PC-9 (cell line): ENCODE measurements at regions not wholly inside any gene's neighbourhood (a gene's known extent, or its start where the extent isn't known, plus 50 kb on each side); places are given as distances from the start of the nearest gene placed in this dataset.

ENCODE experiments used
- BruUV-seq: library from RNA; stranded (reverse); fragments of 400-500 nt; replicated peaks from 2 replicates; lab custom pipeline; 2021; lab: Mats Ljungman, UMichigan
- CTCF ChIA-PET: fragments of 300-600 bp; sonication (Branson Sonifier 250); formaldehyde crosslinking; loops from one replicate; lab custom pipeline; 2022; ENCODE audit warnings: antibody characterized with exemption; lab: Charles Lee
- POLR2A ChIA-PET: fragments of 300-600 bp; sonication (Branson Sonifier 250); formaldehyde crosslinking; loops from one replicate; lab custom pipeline; 2022; ENCODE audit warnings: antibody characterized with exemption; ENCODE audit not compliant: unreplicated experiment; lab: Charles Lee
- DNase-seq, 2 experiments: peaks; one replicate each; pipeline versions ENCODE4 v3.0.0 to v3.0.0-alpha.2; 2015 to 2022; ENCODE audit warnings: mixed read lengths in 1 of 2
- H2AFZ ChIP-seq: fragments of 200-600 bp; sonication (generic); 2 replicates; pipeline ENCODE4 v1.8.1; 2017; ENCODE audit warnings: antibody characterized with exemption
- H3F3A ChIP-seq: fragments of 200-600 bp; sonication (generic); 2 replicates; pipeline ENCODE4 v1.8.1; 2017; ENCODE audit warnings: antibody characterized with exemption, mild to moderate bottlenecking, low read depth; ENCODE audit not compliant: insufficient read depth
- H3K27ac ChIP-seq: fragments of 200-600 bp; sonication (generic); 2 replicates; pipeline ENCODE4 v1.6.1; 2016; ENCODE audit warnings: mixed run types
- H3K27me3 ChIP-seq: fragments of 200-600 bp; sonication (generic); 2 replicates; pipeline ENCODE4 v1.6.1; 2016; ENCODE audit warnings: low read depth, mixed run types; ENCODE audit not compliant: insufficient read depth
- H3K36me3 ChIP-seq: fragments of 200-600 bp; sonication (generic); 2 replicates; pipeline ENCODE4 v1.6.1; 2016; ENCODE audit warnings: low read depth, mixed run types
- H3K4me1 ChIP-seq: fragments of 200-600 bp; sonication (generic); replicated peaks from 2 replicates; pipeline ENCODE4 v1.6.1; 2016; ENCODE audit warnings: mixed run types; ENCODE audit not compliant: insufficient read depth
- H3K4me2 ChIP-seq: fragments of 200-600 bp; sonication (generic); 2 replicates; pipeline ENCODE4 v1.6.1; 2017; ENCODE audit warnings: mixed run types
- H3K4me3 ChIP-seq: fragments of 200-600 bp; sonication (generic); 2 replicates; pipeline ENCODE4 v1.6.1; 2016; ENCODE audit warnings: mixed run types
- H3K79me2 ChIP-seq: fragments of 200-600 bp; sonication (generic); 2 replicates; pipeline ENCODE4 v1.6.1; 2017; ENCODE audit warnings: low read depth, mixed run types
- H3K9me2 ChIP-seq: fragments of 200-600 bp; sonication (generic); 2 replicates; pipeline ENCODE4 v1.8.1; 2017; ENCODE audit warnings: mild to moderate bottlenecking; ENCODE audit not compliant: insufficient read depth
- H3K9me3 ChIP-seq: fragments of 200-600 bp; sonication (generic); 2 replicates; pipeline ENCODE4 v1.8.1; 2016; ENCODE audit warnings: low read depth; ENCODE audit not compliant: insufficient read depth
- H4K20me1 ChIP-seq: fragments of 200-600 bp; sonication (generic); 2 replicates; pipeline ENCODE4 v1.8.1; 2017; ENCODE audit not compliant: insufficient read depth
- CTCF ChIP-seq: fragments of 200-600 bp; sonication (generic); conservative IDR thresholded peaks from 2 replicates; pipeline ENCODE4 v1.6.1; 2017; ENCODE audit warnings: mixed run types, antibody characterized with exemption, mild to moderate bottlenecking, moderate library complexity
- EZH2 ChIP-seq: fragments of 200-600 bp; sonication (generic); IDR thresholded peaks from 2 replicates; pipeline ENCODE4 v1.8.0; 2017; ENCODE audit warnings: antibody characterized with exemption, low read depth
- intact Hi-C: fragments of 100-400 bp; cut with micrococcal nuclease; formaldehyde crosslinking; loops from one replicate; pipeline ENCODE4 v1.10.0; 2022; ENCODE audit not compliant: unreplicated experiment

DNA sequence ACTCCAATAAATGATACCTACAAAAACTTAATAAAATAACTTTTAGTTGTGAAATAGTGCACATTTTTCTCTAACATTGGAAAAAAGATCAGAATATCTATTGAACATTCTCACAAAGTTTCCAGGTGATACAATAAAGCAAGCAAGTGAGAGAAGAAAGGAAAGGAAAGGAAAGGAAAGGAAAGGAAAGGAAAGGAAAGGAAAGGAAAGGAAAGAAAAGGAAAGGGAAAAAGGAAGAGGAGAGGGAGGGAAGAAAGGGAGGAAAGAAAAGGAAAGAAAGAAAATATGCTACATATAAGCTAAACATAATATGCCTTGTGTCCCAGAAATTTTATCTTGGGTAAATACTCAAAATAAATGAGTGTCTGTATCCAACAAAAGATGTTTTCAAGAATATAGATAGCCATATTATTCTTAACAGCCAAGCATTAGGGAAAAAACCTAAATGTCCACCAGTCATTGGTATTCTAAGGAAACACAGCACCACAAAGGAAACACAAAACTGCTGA is 510.2 kb upstream of the ZWINT start:
- no peaks in the 10 kb centered on the region for H3K9me3 ChIP-seq
- BruUV-seq, result no TSS peak
- no peaks in the 10 kb centered on the region for H3K27me3 ChIP-seq
- no peaks in the 10 kb centered on the region for H3F3A ChIP-seq
- no peaks in the 10 kb centered on the region for H4K20me1 ChIP-seq
- DNase-seq, result no peak
- ChIA-PET CTCF (no interaction called here), POLR2A (no interaction called here)
- H3K4me3 ChIP-seq, result no peak overlapping the region
- H3K4me2 ChIP-seq, result no peak overlapping the region
- TF ChIP-seq CTCF, result no peak
- TF ChIP-seq EZH2, result no peak
- no peaks in the 10 kb centered on the region for H3K79me2 ChIP-seq
- no peaks in the 10 kb centered on the region for H3K4me1 ChIP-seq
- no peak overlapping the region for H2AFZ ChIP-seq
- no peak overlapping the region for H3K27ac ChIP-seq
- intact Hi-C loops, result no loop called here
- H3K9me2 ChIP-seq, result no peaks in the 10 kb centered on the region; the same call in 1 of the 2 replicates
- no peaks in the 10 kb centered on the region for H3K36me3 ChIP-seq

GRCh38 chr10:56867236-56867635 is 506.2 kb upstream of the ZWINT start:
- H3K79me2 ChIP-seq, result no peaks in the 10 kb centered on the region
- no peak overlapping the region; the same call in 1 of the 2 replicates for H2AFZ ChIP-seq
- no peak overlapping the region for H3K4me3 ChIP-seq
- no peaks in the 10 kb centered on the region; the same call in 1 of the 2 replicates for H3K9me2 ChIP-seq
- CTCF ChIA-PET, result no interaction called here
- TF ChIP-seq EZH2 (no peak), CTCF (no peak)
- no peaks in the 10 kb centered on the region for H3K27me3 ChIP-seq
- H3K27ac ChIP-seq, result no peak overlapping the region
- no peak for DNase-seq
- POLR2A ChIA-PET, result no interaction called here
- H3K9me3 ChIP-seq, result no peaks in the 10 kb centered on the region
- H3K4me2 ChIP-seq, result no peak overlapping the region
- H3K4me1 ChIP-seq, result no peaks in the 10 kb centered on the region
- BruUV-seq, result no TSS peak
- intact Hi-C loops, result no loop called here
- no peaks in the 10 kb centered on the region for H3F3A ChIP-seq
- no peaks in the 10 kb centered on the region for H4K20me1 ChIP-seq
- H3K36me3 ChIP-seq, result no peaks in the 10 kb centered on the region

GRCh38 chr10:56856569-56856968 is 495.5 kb upstream of the ZWINT start:
- Histone ChIP-seq H2AFZ (no peak overlapping the region), H3K9me3 (no peaks in the 10 kb centered on the region), H3K79me2 (no peaks in the 10 kb centered on the region), H3K36me3 (no peaks in the 10 kb centered on the region), H4K20me1 (no peaks in the 10 kb centered on the region), H3K4me1 (no peaks in the 10 kb centered on the region), H3F3A (no peaks in the 10 kb centered on the region), H3K4me2 (no peak overlapping the region), H3K4me3 (no peak overlapping the region), H3K27ac (no peak overlapping the region), H3K27me3 (no peaks in the 10 kb centered on the region), H3K9me2 (0 out of 2 replicates have a peak, but pooled peaks cover 4% of the 10 kb centered on the region)
- intact Hi-C loops, result no loop called here
- TF ChIP-seq CTCF (no peak), EZH2 (no peak)
- POLR2A ChIA-PET, result no interaction called here
- CTCF ChIA-PET, result no interaction called here
- no peak for DNase-seq
- no TSS peak for BruUV-seq
